Neural cell (in vitro differentiated cells): ENCODE measurements at regions not wholly inside any gene's neighbourhood (a gene's known extent, or its start where the extent isn't known, plus 50 kb on each side); places are given as distances from the start of the nearest gene placed in this dataset.

Experiments used
- POLR2AphosphoS5 ChIP-seq: IDR thresholded peaks from 2 replicates; pipeline ENCODE4 v1.6.1; 2012
- TAF1 ChIP-seq: IDR thresholded peaks from 2 replicates; pipeline ENCODE4 v1.6.1; 2012; ENCODE audit warnings: low read depth
- TF ChIP-seq, protein P1 (sequence below): IDR thresholded peaks from 2 replicates; pipeline ENCODE4 v1.6.1; 2012; ENCODE audit warnings: borderline replicate concordance
- TF ChIP-seq, protein P2 (sequence below): fragments of 450-650 bp; IDR thresholded peaks from 2 replicates; pipeline ENCODE4 v1.5.1; 2014; ENCODE audit warnings: antibody characterized with exemption, mild to moderate bottlenecking, moderate library complexity; ENCODE audit not compliant: poor library complexity, severe bottlenecking

DNA sequence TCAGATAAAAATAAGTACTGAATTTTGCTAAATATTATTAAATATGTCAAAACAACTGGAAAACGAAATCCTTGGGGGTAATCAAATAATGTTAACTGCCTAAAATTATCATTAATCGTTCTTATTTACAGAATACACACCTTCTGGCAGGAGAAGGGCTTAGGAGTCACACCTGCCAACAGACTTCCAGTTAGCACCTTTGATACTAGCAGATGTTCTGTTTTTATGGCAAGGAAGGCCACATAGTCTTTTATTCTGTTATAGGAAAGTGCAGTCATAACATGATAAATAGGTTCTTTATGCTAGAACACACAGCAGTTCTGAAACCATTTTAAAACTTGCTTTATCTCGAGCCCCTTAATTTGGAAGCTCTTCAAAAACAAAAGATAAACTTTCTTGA is 464.1 kb downstream of the UTRN start:
- TF ChIP-seq POLR2AphosphoS5 (no peak), TAF1 (no peak)
- TF ChIP-seq, protein P1, sequence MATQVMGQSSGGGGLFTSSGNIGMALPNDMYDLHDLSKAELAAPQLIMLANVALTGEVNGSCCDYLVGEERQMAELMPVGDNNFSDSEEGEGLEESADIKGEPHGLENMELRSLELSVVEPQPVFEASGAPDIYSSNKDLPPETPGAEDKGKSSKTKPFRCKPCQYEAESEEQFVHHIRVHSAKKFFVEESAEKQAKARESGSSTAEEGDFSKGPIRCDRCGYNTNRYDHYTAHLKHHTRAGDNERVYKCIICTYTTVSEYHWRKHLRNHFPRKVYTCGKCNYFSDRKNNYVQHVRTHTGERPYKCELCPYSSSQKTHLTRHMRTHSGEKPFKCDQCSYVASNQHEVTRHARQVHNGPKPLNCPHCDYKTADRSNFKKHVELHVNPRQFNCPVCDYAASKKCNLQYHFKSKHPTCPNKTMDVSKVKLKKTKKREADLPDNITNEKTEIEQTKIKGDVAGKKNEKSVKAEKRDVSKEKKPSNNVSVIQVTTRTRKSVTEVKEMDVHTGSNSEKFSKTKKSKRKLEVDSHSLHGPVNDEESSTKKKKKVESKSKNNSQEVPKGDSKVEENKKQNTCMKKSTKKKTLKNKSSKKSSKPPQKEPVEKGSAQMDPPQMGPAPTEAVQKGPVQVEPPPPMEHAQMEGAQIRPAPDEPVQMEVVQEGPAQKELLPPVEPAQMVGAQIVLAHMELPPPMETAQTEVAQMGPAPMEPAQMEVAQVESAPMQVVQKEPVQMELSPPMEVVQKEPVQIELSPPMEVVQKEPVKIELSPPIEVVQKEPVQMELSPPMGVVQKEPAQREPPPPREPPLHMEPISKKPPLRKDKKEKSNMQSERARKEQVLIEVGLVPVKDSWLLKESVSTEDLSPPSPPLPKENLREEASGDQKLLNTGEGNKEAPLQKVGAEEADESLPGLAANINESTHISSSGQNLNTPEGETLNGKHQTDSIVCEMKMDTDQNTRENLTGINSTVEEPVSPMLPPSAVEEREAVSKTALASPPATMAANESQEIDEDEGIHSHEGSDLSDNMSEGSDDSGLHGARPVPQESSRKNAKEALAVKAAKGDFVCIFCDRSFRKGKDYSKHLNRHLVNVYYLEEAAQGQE = no peak
- TF ChIP-seq, protein P2, sequence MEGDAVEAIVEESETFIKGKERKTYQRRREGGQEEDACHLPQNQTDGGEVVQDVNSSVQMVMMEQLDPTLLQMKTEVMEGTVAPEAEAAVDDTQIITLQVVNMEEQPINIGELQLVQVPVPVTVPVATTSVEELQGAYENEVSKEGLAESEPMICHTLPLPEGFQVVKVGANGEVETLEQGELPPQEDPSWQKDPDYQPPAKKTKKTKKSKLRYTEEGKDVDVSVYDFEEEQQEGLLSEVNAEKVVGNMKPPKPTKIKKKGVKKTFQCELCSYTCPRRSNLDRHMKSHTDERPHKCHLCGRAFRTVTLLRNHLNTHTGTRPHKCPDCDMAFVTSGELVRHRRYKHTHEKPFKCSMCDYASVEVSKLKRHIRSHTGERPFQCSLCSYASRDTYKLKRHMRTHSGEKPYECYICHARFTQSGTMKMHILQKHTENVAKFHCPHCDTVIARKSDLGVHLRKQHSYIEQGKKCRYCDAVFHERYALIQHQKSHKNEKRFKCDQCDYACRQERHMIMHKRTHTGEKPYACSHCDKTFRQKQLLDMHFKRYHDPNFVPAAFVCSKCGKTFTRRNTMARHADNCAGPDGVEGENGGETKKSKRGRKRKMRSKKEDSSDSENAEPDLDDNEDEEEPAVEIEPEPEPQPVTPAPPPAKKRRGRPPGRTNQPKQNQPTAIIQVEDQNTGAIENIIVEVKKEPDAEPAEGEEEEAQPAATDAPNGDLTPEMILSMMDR = no peak
